Type B pancreatic cell (in vitro differentiated cells): ENCODE measurements at regions not wholly inside any gene's neighbourhood (a gene's known extent, or its start where the extent isn't known, plus 50 kb on each side); places are given as distances from the start of the nearest gene placed in this dataset.

Source experiments
- DNase-seq: peaks from one replicate; pipeline ENCODE4 v3.0.0; 2021; ENCODE audit warnings: mixed read lengths; ENCODE audit not compliant: unreplicated experiment; ENCODE audit errors: extremely low spot score
- H3K27ac Mint-ChIP-seq: 2 replicates; pipeline ENCODE4 v1.8.0; 2021; ENCODE audit warnings: mild to moderate bottlenecking, mixed read lengths
- H3K27me3 Mint-ChIP-seq: 2 replicates; pipeline ENCODE4 v1.8.0; 2021; ENCODE audit warnings: mixed read lengths
- H3K36me3 Mint-ChIP-seq: 2 replicates; pipeline ENCODE4 v1.8.0; 2021; ENCODE audit warnings: mixed read lengths
- H3K4me1 Mint-ChIP-seq: one replicate; pipeline ENCODE4 v1.8.0; 2021; ENCODE audit warnings: mixed read lengths; ENCODE audit not compliant: unreplicated experiment
- H3K4me3 Mint-ChIP-seq: 2 replicates; pipeline ENCODE4 v1.8.0; 2021; ENCODE audit warnings: mild to moderate bottlenecking, mixed read lengths
- H3K9me3 Mint-ChIP-seq: 2 replicates; pipeline ENCODE4 v1.8.0; 2021; ENCODE audit warnings: mixed read lengths
- TF ChIP-seq, protein P1 (sequence below): fragments of 200-600 bp; sonication (generic); conservative IDR thresholded peaks from 2 replicates; pipeline ENCODE4 v1.5.0; 2021; ENCODE audit warnings: antibody characterized with exemption, mild to moderate bottlenecking

DNA sequence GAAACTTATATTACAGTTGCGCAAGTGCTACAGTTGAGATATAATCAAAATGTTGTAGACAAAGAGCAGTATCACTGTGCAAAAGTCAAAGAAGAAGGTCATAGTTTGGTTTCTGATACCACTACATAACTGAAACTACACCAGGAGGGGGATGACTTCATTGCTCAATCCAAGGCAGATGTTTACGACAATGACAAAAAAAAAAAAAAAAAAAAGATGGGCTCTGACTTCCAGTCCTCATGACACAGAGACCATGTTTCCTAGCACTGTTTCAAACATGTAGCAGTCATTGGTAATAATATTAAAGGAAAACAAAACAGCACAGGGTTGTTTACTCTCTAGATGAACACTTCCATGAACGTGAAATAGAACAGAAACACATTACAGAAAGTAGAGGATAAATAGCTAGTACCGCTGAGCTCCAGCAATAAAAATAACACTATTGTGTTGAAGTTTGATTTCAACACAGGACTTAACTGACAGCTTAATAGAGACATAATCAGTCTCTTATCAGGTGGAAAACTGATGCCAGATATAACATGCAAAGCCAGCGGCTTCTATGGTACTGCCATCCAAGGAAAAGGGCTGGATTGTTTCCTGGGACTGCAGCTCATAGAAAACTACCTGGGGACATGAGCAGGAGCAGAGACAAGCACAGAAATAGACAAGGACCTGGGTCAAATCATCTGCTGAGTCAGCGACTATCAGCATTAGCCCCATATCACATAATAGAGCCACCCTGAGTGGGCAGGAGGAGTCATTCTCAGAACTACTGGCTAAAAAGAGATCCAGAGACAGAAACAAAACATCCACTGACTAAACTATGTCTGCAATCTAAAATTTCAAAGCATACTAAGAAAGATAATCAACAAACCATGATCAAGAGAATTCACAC lies 463.6 kb upstream of the SOX9 start:
- Mint-ChIP-seq H3K4me1 (no peaks in the 10 kb centered on the region), H3K36me3 (no peaks in the 10 kb centered on the region), H3K27me3 (no peaks in the 10 kb centered on the region), H3K9me3 (no peaks in the 10 kb centered on the region), H3K27ac (no peak overlapping the region), H3K4me3 (no peak overlapping the region)
- TF ChIP-seq, protein P1, sequence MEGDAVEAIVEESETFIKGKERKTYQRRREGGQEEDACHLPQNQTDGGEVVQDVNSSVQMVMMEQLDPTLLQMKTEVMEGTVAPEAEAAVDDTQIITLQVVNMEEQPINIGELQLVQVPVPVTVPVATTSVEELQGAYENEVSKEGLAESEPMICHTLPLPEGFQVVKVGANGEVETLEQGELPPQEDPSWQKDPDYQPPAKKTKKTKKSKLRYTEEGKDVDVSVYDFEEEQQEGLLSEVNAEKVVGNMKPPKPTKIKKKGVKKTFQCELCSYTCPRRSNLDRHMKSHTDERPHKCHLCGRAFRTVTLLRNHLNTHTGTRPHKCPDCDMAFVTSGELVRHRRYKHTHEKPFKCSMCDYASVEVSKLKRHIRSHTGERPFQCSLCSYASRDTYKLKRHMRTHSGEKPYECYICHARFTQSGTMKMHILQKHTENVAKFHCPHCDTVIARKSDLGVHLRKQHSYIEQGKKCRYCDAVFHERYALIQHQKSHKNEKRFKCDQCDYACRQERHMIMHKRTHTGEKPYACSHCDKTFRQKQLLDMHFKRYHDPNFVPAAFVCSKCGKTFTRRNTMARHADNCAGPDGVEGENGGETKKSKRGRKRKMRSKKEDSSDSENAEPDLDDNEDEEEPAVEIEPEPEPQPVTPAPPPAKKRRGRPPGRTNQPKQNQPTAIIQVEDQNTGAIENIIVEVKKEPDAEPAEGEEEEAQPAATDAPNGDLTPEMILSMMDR, result no peak
- no peak for DNase-seq

- Mint-ChIP-seq H3K9me3 (no peaks in the 10 kb centered on the region), H3K4me1 (no peaks in the 10 kb centered on the region), H3K27me3 (peaks cover 3% of the 10 kb centered on the region), H3K36me3 (no peaks in the 10 kb centered on the region), H3K27ac (no peak overlapping the region), H3K4me3 (no peak overlapping the region)
- TF ChIP-seq, protein P1, result no peak
- no peak for DNase-seq
Observed at GRCh38 chr17:71658996-71659395, 461.8 kb upstream of the SOX9 start.

DNA sequence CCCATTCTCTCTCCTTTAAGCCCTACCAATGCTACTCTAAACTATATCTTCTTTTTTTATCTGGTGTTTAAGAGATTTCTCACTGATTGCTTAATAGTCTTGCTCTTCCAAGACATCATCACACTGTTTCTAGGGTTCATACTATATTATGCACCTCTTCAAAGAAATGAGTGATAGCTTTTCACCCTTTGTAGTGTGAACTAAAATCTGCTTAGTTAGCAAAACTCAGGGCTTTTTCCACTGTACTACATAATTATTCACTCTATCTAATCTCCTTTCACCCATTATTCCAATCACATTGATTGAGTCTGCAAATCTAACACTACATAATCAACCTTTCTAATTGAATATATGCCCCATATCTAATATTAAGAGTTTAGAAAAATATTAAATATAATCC lies 456.0 kb upstream of the SOX9 start:
- Mint-ChIP-seq H3K4me3 (no peak overlapping the region), H3K9me3 (no peaks in the 10 kb centered on the region), H3K4me1 (no peaks in the 10 kb centered on the region), H3K27me3 (peaks cover 7% of the 10 kb centered on the region), H3K36me3 (no peaks in the 10 kb centered on the region), H3K27ac (no peak overlapping the region)
- DNase-seq, result no peak
- TF ChIP-seq, protein P1, result no peak

GRCh38 chr17:71666047-71666446 lies 454.8 kb upstream of the SOX9 start:
- TF ChIP-seq, protein P1, result no peak
- no peak for DNase-seq
- no peaks in the 10 kb centered on the region for H3K9me3 Mint-ChIP-seq

DNA sequence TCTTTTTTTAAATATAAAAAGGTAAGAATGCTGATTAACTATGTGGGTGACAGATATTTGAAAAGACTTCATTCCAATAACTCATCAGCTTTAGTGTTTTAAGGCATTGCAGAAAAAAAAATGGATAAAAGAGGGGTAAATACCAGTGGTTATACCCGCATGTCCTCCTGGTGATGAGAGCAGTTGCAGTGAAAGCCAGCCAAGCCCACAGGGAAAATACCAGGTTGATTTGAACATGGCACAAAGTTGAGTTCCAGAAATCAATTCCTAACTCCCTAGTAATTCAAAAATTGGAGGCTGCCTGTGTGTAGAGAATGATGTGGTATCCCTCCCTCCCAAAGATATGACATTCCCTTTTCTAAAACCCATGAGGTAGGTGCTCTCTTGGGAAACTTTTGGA lies 453.2 kb upstream of the SOX9 start:
- peaks cover 7% of the 10 kb centered on the region for H3K27me3 Mint-ChIP-seq
- TF ChIP-seq, protein P1, result no peak
- H3K36me3 Mint-ChIP-seq, result peaks cover 4% of the 10 kb centered on the region
- H3K9me3 Mint-ChIP-seq, result no peaks in the 10 kb centered on the region
- H3K4me3 Mint-ChIP-seq, result no peak overlapping the region
- no peak for DNase-seq
- H3K4me1 Mint-ChIP-seq, result no peaks in the 10 kb centered on the region
- H3K27ac Mint-ChIP-seq, result no peak overlapping the region

More at GRCh38 chr17:71666047-71666446, 454.8 kb upstream of the SOX9 start:
- Mint-ChIP-seq H3K27me3 (peaks cover 7% of the 10 kb centered on the region), H3K4me1 (no peaks in the 10 kb centered on the region), H3K36me3 (no peaks in the 10 kb centered on the region), H3K27ac (no peak overlapping the region), H3K4me3 (no peak overlapping the region)
